DOHH2 (cell line): ENCODE measurements at regions not wholly inside any gene's neighbourhood (a gene's known extent, or its start where the extent isn't known, plus 50 kb on each side); places are given as distances from the start of the nearest gene placed in this dataset.

Source experiments
- EZH2phosphoT487 ChIP-seq: fragments of 200-600 bp; sonication (generic); IDR thresholded peaks from 2 replicates; pipeline ENCODE4 v1.6.1; 2017; ENCODE audit warnings: borderline replicate concordance, mild to moderate bottlenecking, antibody characterized with exemption, low read length, moderate library complexity, mixed read lengths
- TF ChIP-seq, protein P1 (sequence below): fragments of 200-600 bp; sonication (generic); IDR thresholded peaks from one replicate; pipeline ENCODE4 v1.5.1; 2014; ENCODE audit warnings: antibody characterized with exemption, mild to moderate bottlenecking, low read depth, low read length; ENCODE audit not compliant: poor library complexity, severe bottlenecking

DNA sequence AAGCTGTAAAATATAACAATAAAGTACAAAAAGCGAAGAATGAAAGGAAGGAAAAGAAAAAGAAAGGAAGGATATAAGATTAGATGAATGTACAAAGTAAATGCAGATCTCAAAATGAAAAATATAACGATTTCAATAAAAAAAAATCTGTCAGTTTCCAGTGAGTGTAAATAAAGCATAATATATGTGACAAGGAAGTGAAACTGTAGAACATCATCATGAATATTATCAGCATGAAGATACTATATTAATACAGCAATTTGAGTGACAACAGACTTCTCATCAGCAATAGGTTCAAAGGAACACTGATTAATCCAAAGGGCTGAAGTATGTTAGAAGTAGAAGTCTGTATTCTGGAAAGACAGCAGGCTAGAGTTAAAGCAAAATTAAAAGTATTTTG lies 659.5 kb upstream of the MBL2 start:
- TF ChIP-seq, protein P1, sequence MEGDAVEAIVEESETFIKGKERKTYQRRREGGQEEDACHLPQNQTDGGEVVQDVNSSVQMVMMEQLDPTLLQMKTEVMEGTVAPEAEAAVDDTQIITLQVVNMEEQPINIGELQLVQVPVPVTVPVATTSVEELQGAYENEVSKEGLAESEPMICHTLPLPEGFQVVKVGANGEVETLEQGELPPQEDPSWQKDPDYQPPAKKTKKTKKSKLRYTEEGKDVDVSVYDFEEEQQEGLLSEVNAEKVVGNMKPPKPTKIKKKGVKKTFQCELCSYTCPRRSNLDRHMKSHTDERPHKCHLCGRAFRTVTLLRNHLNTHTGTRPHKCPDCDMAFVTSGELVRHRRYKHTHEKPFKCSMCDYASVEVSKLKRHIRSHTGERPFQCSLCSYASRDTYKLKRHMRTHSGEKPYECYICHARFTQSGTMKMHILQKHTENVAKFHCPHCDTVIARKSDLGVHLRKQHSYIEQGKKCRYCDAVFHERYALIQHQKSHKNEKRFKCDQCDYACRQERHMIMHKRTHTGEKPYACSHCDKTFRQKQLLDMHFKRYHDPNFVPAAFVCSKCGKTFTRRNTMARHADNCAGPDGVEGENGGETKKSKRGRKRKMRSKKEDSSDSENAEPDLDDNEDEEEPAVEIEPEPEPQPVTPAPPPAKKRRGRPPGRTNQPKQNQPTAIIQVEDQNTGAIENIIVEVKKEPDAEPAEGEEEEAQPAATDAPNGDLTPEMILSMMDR, result no peak
- TF ChIP-seq EZH2phosphoT487, result no peak
